Cardiac muscle cell (in vitro differentiated cells and primary cell): ENCODE measurements at regions not wholly inside any gene's neighbourhood (a gene's known extent, or its start where the extent isn't known, plus 50 kb on each side); places are given as distances from the start of the nearest gene placed in this dataset.

Experiments
- DNase-seq, 2 donors: peaks; one replicate each; pipeline versions ENCODE4 v3.0.0 to v3.0.0-alpha.2; 2010 to 2017; ENCODE audit warnings: low read depth in 1 of 2, low spot score in 1 of 2
- H3K27ac ChIP-seq: fragments of 200-600 bp; sonication (generic); 2 replicates; pipeline ENCODE4 v1.5.1; 2016
- H3K27me3 ChIP-seq: fragments of 200-600 bp; sonication (generic); 2 replicates; pipeline ENCODE4 v1.6.0; 2016; ENCODE audit warnings: control low read depth
- H3K36me3 ChIP-seq: fragments of 200-600 bp; sonication (generic); 2 replicates; pipeline ENCODE4 v1.5.1; 2016; ENCODE audit warnings: control low read depth
- H3K4me1 ChIP-seq: fragments of 200-600 bp; sonication (generic); 2 replicates; pipeline ENCODE4 v1.8.1; 2017; ENCODE audit warnings: low read depth, mild to moderate bottlenecking, mixed run types
- H3K4me3 ChIP-seq: fragments of 200-600 bp; sonication (generic); 2 replicates; pipeline ENCODE4 v1.5.1; 2016; ENCODE audit warnings: mild to moderate bottlenecking
- H3K9me3 ChIP-seq: fragments of 200-600 bp; sonication (generic); 2 replicates; pipeline ENCODE4 v1.5.1; 2017; ENCODE audit warnings: low read depth, mild to moderate bottlenecking, control low read depth
- TF ChIP-seq, protein P1 (sequence below): IDR thresholded peaks from 2 replicates; pipeline ENCODE4 v1.5.1; 2012; ENCODE audit warnings: low read depth, mild to moderate bottlenecking, low read length

DNA sequence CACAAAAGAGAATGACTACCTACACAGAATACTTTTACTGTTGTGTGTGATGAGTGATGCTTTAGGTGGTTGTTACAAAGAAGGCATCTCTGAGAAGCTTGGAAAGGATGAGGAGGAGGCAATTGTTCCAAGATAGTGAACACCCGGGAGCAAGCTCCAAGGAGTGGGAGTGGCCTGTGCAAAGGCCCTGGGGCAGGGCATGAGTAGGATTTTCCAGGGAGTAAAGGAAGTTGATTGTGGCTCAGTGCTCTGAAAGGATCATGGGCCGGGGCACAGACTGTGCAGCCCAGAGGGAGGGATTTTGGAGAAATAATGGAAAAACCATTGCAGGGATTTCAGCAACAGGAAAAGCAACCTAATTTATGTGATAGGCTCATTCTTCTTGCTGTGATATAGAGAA, 264.3 kb downstream of the CDH26 start:
- H3K4me3 ChIP-seq, result no peak overlapping the region

DNA sequence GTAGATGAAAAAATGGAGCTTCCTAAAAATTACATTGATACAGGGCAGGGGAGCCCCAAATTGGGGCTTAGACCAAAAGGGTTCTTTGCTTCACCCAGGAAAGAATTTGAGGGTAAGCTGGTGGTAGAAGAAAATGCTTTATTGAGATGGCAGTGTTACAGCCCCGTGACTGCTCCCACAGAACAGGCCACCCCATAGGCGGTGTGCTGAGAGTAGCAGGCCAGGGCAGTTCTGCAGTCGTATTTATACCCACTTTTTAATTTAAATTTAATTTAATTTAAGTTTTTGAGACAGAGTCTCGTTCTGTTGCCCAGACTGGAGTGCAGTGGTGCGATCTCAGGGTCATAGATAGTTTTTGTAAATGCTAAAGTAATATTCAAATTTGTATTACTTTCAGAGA, 265.0 kb downstream of the CDH26 start:
- DNase-seq, result no peak
- no peak overlapping the region for H3K27ac ChIP-seq
- TF ChIP-seq, protein P1, sequence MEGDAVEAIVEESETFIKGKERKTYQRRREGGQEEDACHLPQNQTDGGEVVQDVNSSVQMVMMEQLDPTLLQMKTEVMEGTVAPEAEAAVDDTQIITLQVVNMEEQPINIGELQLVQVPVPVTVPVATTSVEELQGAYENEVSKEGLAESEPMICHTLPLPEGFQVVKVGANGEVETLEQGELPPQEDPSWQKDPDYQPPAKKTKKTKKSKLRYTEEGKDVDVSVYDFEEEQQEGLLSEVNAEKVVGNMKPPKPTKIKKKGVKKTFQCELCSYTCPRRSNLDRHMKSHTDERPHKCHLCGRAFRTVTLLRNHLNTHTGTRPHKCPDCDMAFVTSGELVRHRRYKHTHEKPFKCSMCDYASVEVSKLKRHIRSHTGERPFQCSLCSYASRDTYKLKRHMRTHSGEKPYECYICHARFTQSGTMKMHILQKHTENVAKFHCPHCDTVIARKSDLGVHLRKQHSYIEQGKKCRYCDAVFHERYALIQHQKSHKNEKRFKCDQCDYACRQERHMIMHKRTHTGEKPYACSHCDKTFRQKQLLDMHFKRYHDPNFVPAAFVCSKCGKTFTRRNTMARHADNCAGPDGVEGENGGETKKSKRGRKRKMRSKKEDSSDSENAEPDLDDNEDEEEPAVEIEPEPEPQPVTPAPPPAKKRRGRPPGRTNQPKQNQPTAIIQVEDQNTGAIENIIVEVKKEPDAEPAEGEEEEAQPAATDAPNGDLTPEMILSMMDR, result no peak
- H3K9me3 ChIP-seq, result no peaks in the 10 kb centered on the region
- no peaks in the 10 kb centered on the region for H3K27me3 ChIP-seq
- H3K36me3 ChIP-seq, result no peaks in the 10 kb centered on the region
- no peak overlapping the region for H3K4me3 ChIP-seq
- no peaks in the 10 kb centered on the region for H3K4me1 ChIP-seq

More for the DNA sequence above, 264.3 kb downstream of the CDH26 start:
- Histone ChIP-seq H3K27me3 (no peaks in the 10 kb centered on the region), H3K4me1 (no peaks in the 10 kb centered on the region), H3K36me3 (no peaks in the 10 kb centered on the region), H3K27ac (no peak overlapping the region), H3K9me3 (no peaks in the 10 kb centered on the region)
- DNase-seq, result no peak
- TF ChIP-seq, protein P1, result no peak

DNA sequence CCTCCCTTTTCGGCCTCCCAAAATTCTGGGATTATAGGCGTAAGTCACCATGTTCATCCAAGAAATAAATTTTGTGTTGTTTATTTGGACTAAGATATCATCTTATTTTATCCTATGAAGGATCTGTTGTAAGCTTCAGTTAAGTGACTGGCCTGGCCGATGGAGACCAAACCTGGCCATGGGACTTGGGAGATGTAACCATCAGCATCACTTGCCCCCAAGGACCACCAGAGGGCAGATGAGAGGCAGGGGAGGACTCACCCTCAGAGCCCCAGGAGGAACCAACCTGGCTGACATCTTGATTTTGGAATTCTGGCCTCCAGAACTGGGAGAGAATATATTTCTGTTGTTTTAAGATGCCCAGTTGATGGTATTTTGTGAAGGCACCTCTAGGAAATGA, 266.7 kb downstream of the CDH26 start:
- no peaks in the 10 kb centered on the region for H3K9me3 ChIP-seq
- no peak overlapping the region for H3K27ac ChIP-seq
- no peaks in the 10 kb centered on the region for H3K36me3 ChIP-seq
- TF ChIP-seq, protein P1, result no peak
- peak in 1 of 2 donors; percentile 21 for DNase-seq
- no peaks in the 10 kb centered on the region for H3K4me1 ChIP-seq
- H3K4me3 ChIP-seq, result no peak overlapping the region
- H3K27me3 ChIP-seq, result no peaks in the 10 kb centered on the region

DNA sequence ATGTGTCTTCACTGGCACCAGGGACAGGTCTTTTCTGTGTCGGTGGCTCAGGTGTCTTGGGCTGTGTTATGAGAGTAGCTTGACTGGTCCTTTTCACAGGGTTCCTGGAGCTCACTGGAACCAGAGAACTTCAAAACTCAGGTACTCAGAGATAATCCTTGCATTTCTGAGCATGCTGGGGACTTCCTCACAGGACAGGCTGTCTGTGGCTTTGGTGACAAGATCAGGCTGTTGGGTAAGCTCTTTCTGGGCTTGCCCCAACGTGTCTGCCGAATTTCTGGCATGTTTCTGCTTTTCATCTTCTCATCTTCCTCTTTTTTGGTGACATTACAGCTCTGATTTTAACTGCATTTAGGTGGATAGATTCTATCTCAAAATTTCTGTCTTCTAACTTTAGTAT, 270.0 kb downstream of the CDH26 start:
- Histone ChIP-seq H3K4me1 (no peaks in the 10 kb centered on the region), H3K27me3 (no peaks in the 10 kb centered on the region), H3K27ac (no peak overlapping the region), H3K4me3 (no peak overlapping the region), H3K9me3 (no peaks in the 10 kb centered on the region), H3K36me3 (no peaks in the 10 kb centered on the region)
- DNase-seq, result no peak
- TF ChIP-seq, protein P1, result no peak

DNA sequence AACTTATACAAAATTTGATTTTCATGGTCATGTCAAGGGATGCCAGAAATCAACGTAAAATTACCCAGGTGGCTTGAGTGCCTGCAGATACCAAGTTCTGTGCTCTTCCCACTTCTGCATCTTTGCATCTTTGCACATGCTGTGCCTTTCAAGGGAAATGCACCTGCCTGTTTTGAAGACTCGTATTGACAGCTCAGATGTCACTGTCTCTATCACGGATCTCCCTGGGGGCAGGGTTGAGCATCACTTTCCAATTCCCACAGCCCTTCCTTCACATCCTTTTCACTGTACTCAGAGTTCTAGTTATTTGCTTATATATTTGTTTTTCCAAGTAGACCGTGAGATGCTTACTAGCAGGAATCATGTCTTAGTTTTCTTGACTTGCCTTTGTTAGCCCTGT, 274.2 kb downstream of the CDH26 start:
- Histone ChIP-seq H3K36me3 (no peaks in the 10 kb centered on the region), H3K9me3 (no peaks in the 10 kb centered on the region), H3K27ac (no peak overlapping the region), H3K27me3 (no peaks in the 10 kb centered on the region), H3K4me3 (no peak overlapping the region), H3K4me1 (no peaks in the 10 kb centered on the region)
- DNase-seq, result no peak
- TF ChIP-seq, protein P1, result no peak
